Type B pancreatic cell (in vitro differentiated cells): ENCODE measurements at regions not wholly inside any gene's neighbourhood (a gene's known extent, or its start where the extent isn't known, plus 50 kb on each side); places are given as distances from the start of the nearest gene placed in this dataset.

Experiments
- DNase-seq: peaks from one replicate; pipeline ENCODE4 v3.0.0; 2021; ENCODE audit warnings: mixed read lengths; ENCODE audit not compliant: unreplicated experiment; ENCODE audit errors: extremely low spot score
- H3K27ac Mint-ChIP-seq: 2 replicates; pipeline ENCODE4 v1.8.0; 2021; ENCODE audit warnings: mild to moderate bottlenecking, mixed read lengths
- H3K27me3 Mint-ChIP-seq: 2 replicates; pipeline ENCODE4 v1.8.0; 2021; ENCODE audit warnings: mixed read lengths
- H3K36me3 Mint-ChIP-seq: 2 replicates; pipeline ENCODE4 v1.8.0; 2021; ENCODE audit warnings: mixed read lengths
- H3K4me1 Mint-ChIP-seq: one replicate; pipeline ENCODE4 v1.8.0; 2021; ENCODE audit warnings: mixed read lengths; ENCODE audit not compliant: unreplicated experiment
- H3K4me3 Mint-ChIP-seq: 2 replicates; pipeline ENCODE4 v1.8.0; 2021; ENCODE audit warnings: mild to moderate bottlenecking, mixed read lengths
- H3K9me3 Mint-ChIP-seq: 2 replicates; pipeline ENCODE4 v1.8.0; 2021; ENCODE audit warnings: mixed read lengths
- CTCF ChIP-seq: fragments of 200-600 bp; sonication (generic); conservative IDR thresholded peaks from 2 replicates; pipeline ENCODE4 v1.5.0; 2021; ENCODE audit warnings: antibody characterized with exemption, mild to moderate bottlenecking

- H3K36me3 Mint-ChIP-seq: no peaks in the 10 kb centered on the region
- no peak overlapping the region for H3K27ac Mint-ChIP-seq
- no peak overlapping the region for H3K4me3 Mint-ChIP-seq
- DNase-seq: no peak
- no peaks in the 10 kb centered on the region for H3K27me3 Mint-ChIP-seq
- no peaks in the 10 kb centered on the region for H3K4me1 Mint-ChIP-seq
- no peaks in the 10 kb centered on the region for H3K9me3 Mint-ChIP-seq
- TF ChIP-seq CTCF: no peak
Measured at GRCh38 chr7:12794722-12795302, 107.4 kb downstream of the ARL4A start.

- Mint-ChIP-seq H3K4me3 (no peak overlapping the region), H3K9me3 (no peaks in the 10 kb centered on the region), H3K27ac (no peak overlapping the region), H3K4me1 (no peaks in the 10 kb centered on the region), H3K36me3 (no peaks in the 10 kb centered on the region), H3K27me3 (no peaks in the 10 kb centered on the region)
- DNase-seq: no peak
- TF ChIP-seq CTCF: no peak
Measured at GRCh38 chr7:12796397-12797127, 109.1 kb downstream of the ARL4A start.

- no peak for TF ChIP-seq CTCF
- Mint-ChIP-seq H3K4me1 (peaks cover 9% of the 10 kb centered on the region), H3K36me3 (no peaks in the 10 kb centered on the region), H3K27me3 (no peaks in the 10 kb centered on the region), H3K27ac (peak overlapping the region; percentile 55), H3K4me3 (no peak overlapping the region), H3K9me3 (peaks cover 3% of the 10 kb centered on the region)
- no peak for DNase-seq
Measured at GRCh38 chr7:12800486-12800885, 113.1 kb downstream of the ARL4A start.

GRCh38 chr7:12801107-12801506, 113.7 kb downstream of the ARL4A start:
- H3K27ac Mint-ChIP-seq: peak overlapping the region; percentile 55
- peaks cover 3% of the 10 kb centered on the region for H3K9me3 Mint-ChIP-seq
- no peaks in the 10 kb centered on the region for H3K36me3 Mint-ChIP-seq
- H3K4me1 Mint-ChIP-seq: peaks cover 9% of the 10 kb centered on the region
- H3K4me3 Mint-ChIP-seq: peak overlapping the region; percentile 56
- no peak for TF ChIP-seq CTCF
- no peaks in the 10 kb centered on the region for H3K27me3 Mint-ChIP-seq
- DNase-seq: no peak

- no peak overlapping the region for H3K4me3 Mint-ChIP-seq
- peaks cover 3% of the 10 kb centered on the region for H3K9me3 Mint-ChIP-seq
- no peak for DNase-seq
- H3K4me1 Mint-ChIP-seq: peaks cover 9% of the 10 kb centered on the region
- H3K27me3 Mint-ChIP-seq: no peaks in the 10 kb centered on the region
- no peaks in the 10 kb centered on the region for H3K36me3 Mint-ChIP-seq
- H3K27ac Mint-ChIP-seq: peak overlapping the region; percentile 22
- no peak for TF ChIP-seq CTCF
Measured at GRCh38 chr7:12802070-12802469, 114.6 kb downstream of the ARL4A start.
